ENCODE measurements at regions not wholly inside any gene's neighbourhood (a gene's known extent, or its start where the extent isn't known, plus 50 kb on each side); places are given as distances from the start of the nearest gene placed in this dataset.

GRCh38 chr2:78082555-78082954 lies 560.4 kb upstream of the LRRTM4 start:
- no peaks in the 10 kb centered on the region for H3K27me3 Mint-ChIP-seq (ENCODE audit: low read depth)
- CTCF ChIA-PET, result interaction anchor here (0.5 kb wide), 1 partner anchor 269 kb away, joined by 5 read pairs; no protein-coding TSS in a partner anchor
- no peak for DNase-seq (ENCODE audit: low spot score)
- peaks cover 12% of the 10 kb centered on the region for H3K9me3 Mint-ChIP-seq
- H3K4me3 Mint-ChIP-seq, result no peak overlapping the region
- ATAC-seq, result no peak
- TF ChIP-seq TEAD4 (CRISPR knock-in tag; IDR thresholded peaks at IDR 0.05), result no peak
- no peak for TF ChIP-seq ATF1 (CRISPR knock-in tag; IDR thresholded peaks at IDR 0.05)
- TF ChIP-seq ZNF263 (CRISPR knock-in tag; IDR thresholded peaks at IDR 0.05; ENCODE audit: low read depth), result no peak
- TF ChIP-seq NR3C1 (CRISPR knock-in tag; conservative IDR thresholded peaks at IDR 0.05; ENCODE audit: low read depth), result no peak
- no peak for TF ChIP-seq PREB (CRISPR knock-in tag; IDR thresholded peaks at IDR 0.05; ENCODE audit: borderline replicate concordance)
- H3K27ac Mint-ChIP-seq, result no peak overlapping the region
- POLR2A ChIA-PET, result no interaction called here
- no peaks in the 10 kb centered on the region; the same call in 1 of the 2 replicates for H3K36me3 Mint-ChIP-seq
- H3K4me1 Mint-ChIP-seq, result peaks cover 19% of the 10 kb centered on the region

GRCh38 chr2:78093436-78093835 lies 571.3 kb upstream of the LRRTM4 start:
- Mint-ChIP-seq H3K27ac (no peak overlapping the region), H3K27me3 (ENCODE audit: low read depth) (no peaks in the 10 kb centered on the region), H3K4me1 (peaks cover 7% of the 10 kb centered on the region; the same call in 1 of the 2 replicates), H3K9me3 (peaks cover 3% of the 10 kb centered on the region; the same call in 1 of the 2 replicates), H3K36me3 (no peaks in the 10 kb centered on the region), H3K4me3 (no peak overlapping the region)
- ATAC-seq (no peak), DNase-seq (ENCODE audit: low spot score) (no peak)
- POLR2A ChIA-PET, result interaction anchor here (0.6 kb wide), 1 partner anchor 439 kb away, joined by 4 read pairs; no protein-coding TSS in a partner anchor
- TF ChIP-seq ARID4B (CRISPR knock-in tag; IDR thresholded peaks at IDR 0.05; ENCODE audit: borderline replicate concordance) (no peak), CREB1 (CRISPR knock-in tag; IDR thresholded peaks at IDR 0.05) (no peak), E2F1 (CRISPR knock-in tag; IDR thresholded peaks at IDR 0.05) (no peak), TCF7 (CRISPR knock-in tag; IDR thresholded peaks at IDR 0.05; ENCODE audit: low read depth) (no peak), ETV6 (CRISPR knock-in tag; IDR thresholded peaks at IDR 0.05) (no peak), ZNF263 (CRISPR knock-in tag; IDR thresholded peaks at IDR 0.05; ENCODE audit: low read depth) (no peak)
- CTCF ChIA-PET, result no interaction called here

GRCh38 chr2:78109272-78109671 lies 587.1 kb upstream of the LRRTM4 start:
- no peak overlapping the region for H3K27ac Mint-ChIP-seq
- H3K4me1 Mint-ChIP-seq, result no peaks in the 10 kb centered on the region
- ATAC-seq, result no peak
- ChIA-PET CTCF (no interaction called here), POLR2A (no interaction called here)
- peaks cover 21% of the 10 kb centered on the region for H3K9me3 Mint-ChIP-seq
- DNase-seq (ENCODE audit: low spot score), result no peak
- H3K27me3 Mint-ChIP-seq (ENCODE audit: low read depth), result no peaks in the 10 kb centered on the region
- H3K4me3 Mint-ChIP-seq, result no peak overlapping the region
- peaks cover 8% of the 10 kb centered on the region for H3K36me3 Mint-ChIP-seq
- TF ChIP-seq GABPB1 (CRISPR knock-in tag; IDR thresholded peaks at IDR 0.05), result no peak
- no peak for TF ChIP-seq ZNF532 (CRISPR knock-in tag; IDR thresholded peaks at IDR 0.05; ENCODE audit: borderline replicate concordance)
- no peak for TF ChIP-seq ZNF425 (CRISPR knock-in tag; conservative IDR thresholded peaks at IDR 0.05)
- TF ChIP-seq TP53 (CRISPR knock-in tag; IDR thresholded peaks at IDR 0.05), result no peak
- TF ChIP-seq E2F1 (CRISPR knock-in tag; IDR thresholded peaks at IDR 0.05), result no peak
